IMR-90 (cell line): ENCODE measurements at regions not wholly inside any gene's neighbourhood (a gene's known extent, or its start where the extent isn't known, plus 50 kb on each side); places are given as distances from the start of the nearest gene placed in this dataset.

ENCODE experiments used
- ATAC-seq: fragments of 200-7000 bp; cut with Tn5 transposase; 2 replicates; pipeline ENCODE4 v1.9.1; 2020; ENCODE audit warnings: low read depth, mild to moderate bottlenecking, moderate library complexity
- BruUV-seq: library from RNA; stranded (reverse); fragments of 400-500 nt; replicated peaks from 2 replicates; lab custom pipeline; 2021; lab: Mats Ljungman, UMichigan
- CTCF ChIA-PET: fragments of 300-600 bp; formaldehyde crosslinking; extraction: SDS; loops from one replicate; lab custom pipeline; 2021; ENCODE audit warnings: antibody characterized with exemption; lab: Yijun Ruan, JAX
- POLR2A ChIA-PET: fragments of 300-600 bp; sonication (Branson Sonifier 250); formaldehyde crosslinking; loops from one replicate; lab custom pipeline; 2022; ENCODE audit warnings: antibody characterized with exemption; ENCODE audit not compliant: unreplicated experiment; lab: Charles Lee
- DNase-seq: peaks from one replicate; pipeline ENCODE4 v3.0.0; 2013
- H2AFZ ChIP-seq: replicated peaks from 2 replicates; pipeline ENCODE3; 2013; ENCODE audit warnings: low read length, mild to moderate bottlenecking; ENCODE audit not compliant: poor library complexity
- H2AK5ac ChIP-seq: 2 replicates; pipeline ENCODE4 v1.6.1; 2013; ENCODE audit warnings: low read depth, low read length, inconsistent platforms
- H2AK9ac ChIP-seq: replicated peaks from 2 replicates; pipeline ENCODE3; 2013; ENCODE audit warnings: mild to moderate bottlenecking, low read depth, low read length, moderate library complexity; ENCODE audit not compliant: poor library complexity
- H2BK120ac ChIP-seq: 2 replicates; pipeline ENCODE4 v1.6.1; 2013; ENCODE audit warnings: low read depth, low read length, inconsistent platforms
- H2BK15ac ChIP-seq: 3 replicates; pipeline ENCODE4 v1.6.1; 2013; ENCODE audit warnings: low read depth, low read length, inconsistent platforms
- H2BK20ac ChIP-seq: 2 replicates; pipeline ENCODE4 v1.6.1; 2013; ENCODE audit warnings: low read depth, mild to moderate bottlenecking, inconsistent platforms, low read length, moderate library complexity
- H2BK5ac ChIP-seq: 2 replicates; pipeline ENCODE4 v1.6.1; 2013; ENCODE audit warnings: mild to moderate bottlenecking, low read depth, low read length, inconsistent platforms; ENCODE audit not compliant: poor library complexity, severe bottlenecking
- H3K14ac ChIP-seq: replicated peaks from 2 replicates; pipeline ENCODE4 v1.6.1; 2013; ENCODE audit warnings: low read depth, low read length, inconsistent platforms
- H3K18ac ChIP-seq: 2 replicates; pipeline ENCODE4 v1.6.1; 2013; ENCODE audit warnings: low read depth, low read length, control low read depth
- H3K23ac ChIP-seq: 2 replicates; pipeline ENCODE4 v1.6.1; 2013; ENCODE audit warnings: low read depth, low read length, inconsistent platforms
- H3K27ac ChIP-seq: 2 replicates; pipeline ENCODE4 v1.5.1; 2013; ENCODE audit warnings: mild to moderate bottlenecking, control low read depth, low read length; ENCODE audit not compliant: insufficient read depth
- H3K27me3 ChIP-seq: 2 replicates; pipeline ENCODE4 v1.6.1; 2013; ENCODE audit warnings: low read length; ENCODE audit not compliant: control insufficient read depth, insufficient read depth
- H3K36me3 ChIP-seq: 2 replicates; pipeline ENCODE4 v1.6.1; 2013; ENCODE audit warnings: low read length, mixed read lengths; ENCODE audit not compliant: control insufficient read depth, insufficient read depth
- H3K4ac ChIP-seq: 2 replicates; pipeline ENCODE4 v1.6.1; 2013; ENCODE audit warnings: low read depth, low read length, inconsistent platforms
- H3K4me1 ChIP-seq: 2 replicates; pipeline ENCODE4 v1.6.1; 2013; ENCODE audit warnings: low read length, mixed read lengths; ENCODE audit not compliant: control insufficient read depth, insufficient read depth
- H3K4me2 ChIP-seq: 2 replicates; pipeline ENCODE4 v1.6.1; 2013; ENCODE audit warnings: low read depth, mild to moderate bottlenecking, control low read depth, low read length, moderate library complexity
- H3K4me3 ChIP-seq: 2 replicates; pipeline ENCODE4 v1.5.1; 2013; ENCODE audit warnings: low read depth, mild to moderate bottlenecking, control low read depth, low read length, moderate library complexity; ENCODE audit not compliant: insufficient read depth
- H3K56ac ChIP-seq: 2 replicates; pipeline ENCODE4 v1.6.1; 2013; ENCODE audit warnings: low read length, inconsistent platforms; ENCODE audit not compliant: insufficient read depth; ENCODE audit errors: extremely low read depth
- H3K79me1 ChIP-seq, 2 experiments: 2 replicates each; pipeline ENCODE4 v1.6.1; 2013; ENCODE audit warnings: low read length in 2 of 2, inconsistent platforms in 1 of 2, low read depth in 1 of 2
- H3K9ac ChIP-seq: 2 replicates; pipeline ENCODE4 v1.6.1; 2013; ENCODE audit warnings: low read depth, low read length, control low read depth
- H3K9me1 ChIP-seq: 2 replicates; pipeline ENCODE4 v1.6.1; 2013; ENCODE audit warnings: low read length, inconsistent platforms; ENCODE audit not compliant: insufficient read depth
- H3K9me3 ChIP-seq: 2 replicates; pipeline ENCODE4 v1.6.1; 2013; ENCODE audit warnings: low read length; ENCODE audit not compliant: control insufficient read depth, insufficient read depth
- H4K20me1 ChIP-seq: 2 replicates; pipeline ENCODE4 v1.6.1; 2013; ENCODE audit warnings: low read length, inconsistent platforms; ENCODE audit not compliant: insufficient read depth
- H4K5ac ChIP-seq: 2 replicates; pipeline ENCODE4 v1.6.1; 2013; ENCODE audit warnings: mild to moderate bottlenecking, low read depth, low read length, control low read depth
- H4K8ac ChIP-seq, 2 experiments: 2 replicates each; pipeline ENCODE4 v1.6.1; 2013; ENCODE audit warnings: low read depth in 2 of 2, low read length in 2 of 2, control low read depth in 1 of 2, inconsistent platforms in 1 of 2
- H4K91ac ChIP-seq: 2 replicates; pipeline ENCODE4 v1.6.1; 2013; ENCODE audit warnings: low read depth, low read length, inconsistent platforms; ENCODE audit not compliant: insufficient read depth
- BHLHE40 ChIP-seq: fragments of 150-350 bp; IDR thresholded peaks from 2 replicates; pipeline ENCODE4 v1.6.1; 2016; ENCODE audit warnings: mild to moderate bottlenecking, low read depth, low read length
- CHD1 ChIP-seq: IDR thresholded peaks from 2 replicates; pipeline ENCODE4 v1.6.1; 2012; ENCODE audit warnings: low read depth, low read length, improper control_type of control experiment
- MAZ ChIP-seq: IDR thresholded peaks from 2 replicates; pipeline ENCODE4 v1.6.1; 2012; ENCODE audit warnings: low read depth, mild to moderate bottlenecking, low read length, improper control_type of control experiment, moderate library complexity, borderline replicate concordance
- MXI1 ChIP-seq: IDR thresholded peaks from 2 replicates; pipeline ENCODE4 v1.6.1; 2012; ENCODE audit warnings: low read depth, mild to moderate bottlenecking, low read length, moderate library complexity, borderline replicate concordance
- NFE2L2 ChIP-seq: fragments of 150-350 bp; IDR thresholded peaks from 2 replicates; pipeline ENCODE4 v1.6.1; 2016; ENCODE audit warnings: low read depth, mild to moderate bottlenecking, low read length
- POLR2A ChIP-seq: IDR thresholded peaks from 2 replicates; pipeline ENCODE4 v1.6.1; 2012; ENCODE audit warnings: mild to moderate bottlenecking, low read depth, low read length
- RCOR1 ChIP-seq: IDR thresholded peaks from 2 replicates; pipeline ENCODE4 v1.6.1; 2012; ENCODE audit warnings: mild to moderate bottlenecking, low read length, improper control_type of control experiment; ENCODE audit not compliant: insufficient replicate concordance
- RFX5 ChIP-seq: IDR thresholded peaks from 2 replicates; pipeline ENCODE4 v1.8.0; 2012; ENCODE audit warnings: low read depth, mild to moderate bottlenecking, low read length, moderate library complexity
- SMC3 ChIP-seq: fragments of 150-350 bp; IDR thresholded peaks from 2 replicates; pipeline ENCODE4 v1.6.1; 2016; ENCODE audit warnings: low read depth, mild to moderate bottlenecking, antibody characterized with exemption, low read length, moderate library complexity
- dilution Hi-C: fragments of 300-500 bp; cut with HindIII; formaldehyde crosslinking; loops from one replicate; pipeline ENCODE4 v1.14.3; 2018; ENCODE audit warnings: low sequenced_read_pairs; ENCODE audit not compliant: unreplicated experiment
- in situ Hi-C: fragments of 300-500 bp; cut with MboI; formaldehyde crosslinking; loops from 3 replicates; pipeline ENCODE4 v1.14.3; 2019; ENCODE audit warnings: low sequenced_read_pairs, inconsistent platforms, mixed read lengths
- intact Hi-C: fragments of 100-400 bp; cut with micrococcal nuclease; formaldehyde crosslinking; loops from 2 replicates; pipeline ENCODE4 v1.10.0; 2022
- TF ChIP-seq, protein P1 (sequence below): fragments of 150-350 bp; IDR thresholded peaks from 2 replicates; pipeline ENCODE4 v1.6.1; 2017; ENCODE audit warnings: mild to moderate bottlenecking, antibody characterized with exemption, low read length, low read depth
- TF ChIP-seq, protein P2 (sequence below): conservative IDR thresholded peaks from 2 replicates; pipeline ENCODE4 v1.5.1; 2012; ENCODE audit warnings: mild to moderate bottlenecking, low read depth, low read length, improper control_type of control experiment

DNA sequence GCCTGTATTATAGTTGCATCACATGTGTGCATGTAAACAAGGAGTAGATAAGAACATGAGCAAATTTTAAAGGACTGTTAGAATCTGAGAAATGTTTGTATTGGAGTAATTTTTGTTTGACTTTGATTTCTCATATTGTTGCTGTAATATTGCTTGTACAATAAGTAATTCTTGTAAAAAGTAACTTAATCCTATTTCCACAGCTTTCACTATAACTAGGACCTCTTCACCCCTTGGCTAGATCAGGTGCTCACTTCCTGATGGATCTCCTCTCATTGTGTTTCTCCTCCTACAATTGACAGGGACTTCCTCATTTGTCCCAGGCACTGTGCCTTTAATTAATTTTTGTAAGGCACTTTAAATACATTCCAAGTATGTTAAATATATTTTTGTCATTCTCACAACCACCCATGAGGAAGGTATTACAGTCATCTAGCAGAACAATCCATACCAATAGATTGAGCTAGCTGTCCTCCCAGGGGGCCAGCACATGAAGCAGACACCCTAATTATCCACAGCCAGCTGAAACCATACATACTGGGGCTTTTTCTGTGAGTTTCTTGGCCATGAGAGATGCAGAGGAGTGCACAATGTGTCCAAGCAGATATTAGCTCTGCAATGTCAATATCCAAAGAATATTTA lies 359.5 kb upstream of the ACVR2A start:
- no TSS peak for BruUV-seq
- CTCF ChIA-PET, result no interaction called here
- dilution Hi-C loops, result no loop called here

More for the DNA sequence above, 359.5 kb upstream of the ACVR2A start:
- H4K5ac ChIP-seq, result no peak overlapping the region
- H3K27ac ChIP-seq, result no peak overlapping the region
- no peak overlapping the region for H3K14ac ChIP-seq
- DNase-seq (no peak), ATAC-seq (no peak)
- in situ Hi-C loops (no loop called here), intact Hi-C loops (no loop called here)
- no peaks in the 10 kb centered on the region for H3K79me1 ChIP-seq
- H4K20me1 ChIP-seq, result no peaks in the 10 kb centered on the region
- H3K4ac ChIP-seq, result no peak overlapping the region
- no peak overlapping the region for H2BK5ac ChIP-seq
- H2AK9ac ChIP-seq, result no peak overlapping the region
- no peak overlapping the region for H2AK5ac ChIP-seq
- no peaks in the 10 kb centered on the region for H3K9me1 ChIP-seq
- no peaks in the 10 kb centered on the region for H3K9me3 ChIP-seq
- H3K36me3 ChIP-seq, result no peaks in the 10 kb centered on the region
- no peak overlapping the region for H2BK20ac ChIP-seq
- no peak overlapping the region for H4K91ac ChIP-seq
- no peaks in the 10 kb centered on the region for H3K27me3 ChIP-seq
- no peak overlapping the region for H4K8ac ChIP-seq
- no peak overlapping the region for H3K4me3 ChIP-seq
- TF ChIP-seq, protein P1, sequence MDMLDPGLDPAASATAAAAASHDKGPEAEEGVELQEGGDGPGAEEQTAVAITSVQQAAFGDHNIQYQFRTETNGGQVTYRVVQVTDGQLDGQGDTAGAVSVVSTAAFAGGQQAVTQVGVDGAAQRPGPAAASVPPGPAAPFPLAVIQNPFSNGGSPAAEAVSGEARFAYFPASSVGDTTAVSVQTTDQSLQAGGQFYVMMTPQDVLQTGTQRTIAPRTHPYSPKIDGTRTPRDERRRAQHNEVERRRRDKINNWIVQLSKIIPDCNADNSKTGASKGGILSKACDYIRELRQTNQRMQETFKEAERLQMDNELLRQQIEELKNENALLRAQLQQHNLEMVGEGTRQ, result no peak
- TF ChIP-seq NFE2L2 (no peak), POLR2A (no peak), BHLHE40 (no peak), MAZ (no peak), RFX5 (no peak), SMC3 (no peak), RCOR1 (no peak), CHD1 (no peak), MXI1 (no peak)
- TF ChIP-seq, protein P2, sequence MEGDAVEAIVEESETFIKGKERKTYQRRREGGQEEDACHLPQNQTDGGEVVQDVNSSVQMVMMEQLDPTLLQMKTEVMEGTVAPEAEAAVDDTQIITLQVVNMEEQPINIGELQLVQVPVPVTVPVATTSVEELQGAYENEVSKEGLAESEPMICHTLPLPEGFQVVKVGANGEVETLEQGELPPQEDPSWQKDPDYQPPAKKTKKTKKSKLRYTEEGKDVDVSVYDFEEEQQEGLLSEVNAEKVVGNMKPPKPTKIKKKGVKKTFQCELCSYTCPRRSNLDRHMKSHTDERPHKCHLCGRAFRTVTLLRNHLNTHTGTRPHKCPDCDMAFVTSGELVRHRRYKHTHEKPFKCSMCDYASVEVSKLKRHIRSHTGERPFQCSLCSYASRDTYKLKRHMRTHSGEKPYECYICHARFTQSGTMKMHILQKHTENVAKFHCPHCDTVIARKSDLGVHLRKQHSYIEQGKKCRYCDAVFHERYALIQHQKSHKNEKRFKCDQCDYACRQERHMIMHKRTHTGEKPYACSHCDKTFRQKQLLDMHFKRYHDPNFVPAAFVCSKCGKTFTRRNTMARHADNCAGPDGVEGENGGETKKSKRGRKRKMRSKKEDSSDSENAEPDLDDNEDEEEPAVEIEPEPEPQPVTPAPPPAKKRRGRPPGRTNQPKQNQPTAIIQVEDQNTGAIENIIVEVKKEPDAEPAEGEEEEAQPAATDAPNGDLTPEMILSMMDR, result no peak
- no peaks in the 10 kb centered on the region for H3K4me1 ChIP-seq
- no peak overlapping the region for H3K56ac ChIP-seq
- no peak overlapping the region for H3K4me2 ChIP-seq
- no peak overlapping the region for H3K18ac ChIP-seq
- POLR2A ChIA-PET, result no interaction called here
- no peak overlapping the region for H3K9ac ChIP-seq
- H2BK120ac ChIP-seq, result no peak overlapping the region
- H2AFZ ChIP-seq, result no peak overlapping the region
- H2BK15ac ChIP-seq, result no peak overlapping the region
- no peak overlapping the region for H3K23ac ChIP-seq
